Neuronal stem cell (in vitro differentiated cells): ENCODE measurements at regions not wholly inside any gene's neighbourhood (a gene's known extent, or its start where the extent isn't known, plus 50 kb on each side); places are given as distances from the start of the nearest gene placed in this dataset.

ENCODE experiments used
- DNase-seq: peaks from one replicate; pipeline ENCODE4 v3.0.0-alpha.2; 2013; ENCODE audit warnings: low spot score
- H2AFZ ChIP-seq: one replicate; pipeline ENCODE4 v1.6.1; 2013; ENCODE audit warnings: mild to moderate bottlenecking, low read length, inconsistent platforms
- H2AK5ac ChIP-seq: 2 replicates; pipeline ENCODE4 v1.6.1; 2013; ENCODE audit warnings: low read depth, mild to moderate bottlenecking, inconsistent platforms, low read length, moderate library complexity, mixed read lengths
- H2BK120ac ChIP-seq: 2 replicates; pipeline ENCODE4 v1.6.1; 2013; ENCODE audit warnings: low read depth, mild to moderate bottlenecking, inconsistent platforms, low read length, moderate library complexity, mixed read lengths
- H2BK12ac ChIP-seq: one replicate; pipeline ENCODE4 v1.6.1; 2013; ENCODE audit warnings: low read length, inconsistent platforms
- H2BK15ac ChIP-seq: 2 replicates; pipeline ENCODE4 v1.6.1; 2013; ENCODE audit warnings: mild to moderate bottlenecking, low read length, inconsistent platforms, mixed read lengths
- H2BK5ac ChIP-seq: one replicate; pipeline ENCODE4 v1.6.1; 2013; ENCODE audit warnings: inconsistent platforms, mild to moderate bottlenecking, low read length, moderate library complexity
- H3K14ac ChIP-seq: one replicate; pipeline ENCODE4 v1.6.1; 2013; ENCODE audit warnings: low read length, inconsistent platforms
- H3K18ac ChIP-seq: 2 replicates; pipeline ENCODE4 v1.6.1; 2013; ENCODE audit warnings: low read length, inconsistent platforms
- H3K23ac ChIP-seq: 2 replicates; pipeline ENCODE4 v1.6.1; 2013; ENCODE audit warnings: low read depth, mild to moderate bottlenecking, mixed read lengths, low read length, inconsistent platforms; ENCODE audit not compliant: poor library complexity
- H3K27ac ChIP-seq: replicated peaks from 3 replicates; pipeline ENCODE4 v1.5.1; 2013; ENCODE audit warnings: low read length, inconsistent platforms
- H3K27me3 ChIP-seq, 3 experiments: 2 replicates each; pipeline ENCODE4 v1.6.1; 2013; ENCODE audit warnings: low read length in 3 of 3, mild to moderate bottlenecking in 2 of 3, inconsistent platforms in 1 of 3, low read depth in 1 of 3, mixed read lengths in 1 of 3, moderate library complexity in 1 of 3; ENCODE audit not compliant: control insufficient read depth in 3 of 3, insufficient read depth in 3 of 3
- H3K36me3 ChIP-seq, 2 donors: replicated peaks in 1 of 2; 2 replicates each; pipeline ENCODE4 v1.6.1; 2013; ENCODE audit warnings: low read length in 2 of 2; ENCODE audit not compliant: control insufficient read depth in 2 of 2, insufficient read depth in 2 of 2
- H3K4ac ChIP-seq: 2 replicates; pipeline ENCODE4 v1.6.1; 2013; ENCODE audit warnings: inconsistent platforms, mild to moderate bottlenecking, low read length, moderate library complexity
- H3K4me1 ChIP-seq, 2 donors: 1 replicate in 1 of 2; 2 replicates in 1 of 2; pipeline ENCODE4 v1.6.1; 2013; ENCODE audit warnings: low read length in 2 of 2, low read depth in 1 of 2; ENCODE audit not compliant: control insufficient read depth in 2 of 2, insufficient read depth in 1 of 2
- H3K4me2 ChIP-seq: one replicate; pipeline ENCODE4 v1.6.1; 2013; ENCODE audit warnings: mild to moderate bottlenecking, low read length, inconsistent platforms; ENCODE audit not compliant: insufficient read depth, poor library complexity, severe bottlenecking
- H3K4me3 ChIP-seq, 2 donors: 2 replicates each; pipeline ENCODE4 v1.5.1; 2013; ENCODE audit warnings: low read length in 2 of 2, mild to moderate bottlenecking in 2 of 2, inconsistent platforms in 1 of 2, moderate library complexity in 1 of 2
- H3K79me1 ChIP-seq: one replicate; pipeline ENCODE4 v1.6.1; 2013; ENCODE audit warnings: low read depth, mild to moderate bottlenecking, inconsistent platforms, low read length, moderate library complexity
- H3K9ac ChIP-seq: one replicate; pipeline ENCODE4 v1.6.1; 2013; ENCODE audit warnings: mild to moderate bottlenecking, low read depth, low read length, inconsistent platforms; ENCODE audit not compliant: poor library complexity
- H3K9me3 ChIP-seq, 2 donors: replicated peaks in 1 of 2; 2 replicates each; pipeline versions ENCODE3 to v1.6.1; 2013; ENCODE audit warnings: low read length in 2 of 2, mild to moderate bottlenecking in 2 of 2, inconsistent platforms in 1 of 2, low read depth in 1 of 2, mixed read lengths in 1 of 2, moderate library complexity in 1 of 2; ENCODE audit not compliant: control insufficient read depth in 2 of 2, insufficient read depth in 1 of 2
- H4K8ac ChIP-seq: one replicate; pipeline ENCODE4 v1.6.1; 2013; ENCODE audit warnings: low read depth, mild to moderate bottlenecking, inconsistent platforms, low read length, moderate library complexity
- H4K91ac ChIP-seq: one replicate; pipeline ENCODE4 v1.6.1; 2013; ENCODE audit warnings: low read length, low read depth, mild to moderate bottlenecking, inconsistent platforms; ENCODE audit not compliant: poor library complexity
- WGBS, 2 donors: extraction: QIAGEN DNeasy Blood & Tissue Kit; methylation state at CpG; one replicate each; pipeline ENCODE4 v1.1.7; 2013; ENCODE audit warnings: missing lambda C conversion rate in 2 of 2, mixed read lengths in 1 of 2; ENCODE audit not compliant: insufficient read length in 2 of 2, insufficient replicate concordance in 1 of 2; ENCODE audit errors: extremely low coverage in 2 of 2; 5-methylcytosine and 5-hydroxymethylcytosine counted together

GRCh38 chr9:126556560-126557250 lies 57.0 kb upstream of the LMX1B start:
- H3K36me3 ChIP-seq, result no peaks in the 10 kb centered on the region
- H3K4me2 ChIP-seq, result no peak overlapping the region
- H4K8ac ChIP-seq, result no peak overlapping the region
- no peak overlapping the region for H3K18ac ChIP-seq
- H2BK120ac ChIP-seq, result no peak overlapping the region
- no peak overlapping the region for H3K27ac ChIP-seq
- H3K4me1 ChIP-seq, result no peaks in the 10 kb centered on the region
- no peak overlapping the region for H3K4ac ChIP-seq
- H2BK12ac ChIP-seq, result no peak overlapping the region
- no peak overlapping the region for H3K9ac ChIP-seq
- H2AFZ ChIP-seq, result peak overlapping the region; percentile 36
- no peak overlapping the region for H3K23ac ChIP-seq
- no peak overlapping the region for H4K91ac ChIP-seq
- no peak overlapping the region for H2BK5ac ChIP-seq
- no peak overlapping the region for H3K4me3 ChIP-seq
- WGBS, 2 donors, result no CpG with 5 or more reads among the region's 21 CpGs
- peak overlapping the region; percentile 20 for H2AK5ac ChIP-seq
- no peak overlapping the region for H2BK15ac ChIP-seq
- peaks cover 0 to 16% (median 0%) of the 10 kb centered on the region in 3 experiments for H3K27me3 ChIP-seq
- no peaks in the 10 kb centered on the region for H3K9me3 ChIP-seq
- DNase-seq, result no peak
- no peak overlapping the region for H3K14ac ChIP-seq
- H3K79me1 ChIP-seq, result no peaks in the 10 kb centered on the region

DNA sequence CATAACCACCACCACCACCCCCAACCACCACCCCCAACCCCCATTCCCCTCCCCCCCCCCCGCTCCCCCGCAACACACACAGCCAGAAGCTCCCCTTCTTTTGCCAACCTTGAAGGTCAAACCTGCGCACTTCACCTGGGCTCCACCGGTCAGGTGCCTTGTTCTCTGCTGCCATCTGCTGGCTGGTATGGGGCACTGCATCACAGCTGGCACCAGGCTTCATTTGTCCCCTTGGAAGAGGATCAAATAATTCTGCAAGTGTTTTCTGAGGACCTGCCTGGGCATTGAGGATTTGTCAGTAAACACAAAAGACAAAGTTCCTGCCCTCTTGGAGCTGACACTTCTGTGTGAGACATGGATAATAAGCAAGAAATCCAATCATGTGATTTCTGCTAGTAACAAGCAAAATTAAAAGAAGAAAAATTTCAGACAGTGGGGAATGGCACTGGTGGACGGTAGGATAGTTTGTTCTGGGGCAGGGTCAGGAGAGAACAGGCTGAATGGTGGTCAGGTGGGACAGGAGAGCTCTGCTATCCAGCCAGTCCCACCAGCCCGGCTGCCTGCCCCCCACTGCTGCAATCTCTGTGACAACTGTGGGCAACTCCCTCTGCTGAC lies 55.6 kb upstream of the LMX1B start:
- Histone ChIP-seq H3K4ac (no peak overlapping the region), H2AK5ac (no peak overlapping the region), H3K4me2 (no peak overlapping the region), H3K27ac (no peak overlapping the region), H4K8ac (no peak overlapping the region), H3K4me3 (no peak overlapping the region), H2BK5ac (no peak overlapping the region), H2BK12ac (no peak overlapping the region), H2BK120ac (no peak overlapping the region), H3K18ac (no peak overlapping the region), H3K4me1 (no peaks in the 10 kb centered on the region), H3K36me3 (no peaks in the 10 kb centered on the region), H2AFZ (no peak overlapping the region), H3K9me3 (no peaks in the 10 kb centered on the region), H3K27me3 (peaks cover 0 to 26% (median 0%) of the 10 kb centered on the region in 3 experiments), H4K91ac (no peak overlapping the region), H3K23ac (no peak overlapping the region), H3K14ac (no peak overlapping the region), H2BK15ac (no peak overlapping the region), H3K79me1 (no peaks in the 10 kb centered on the region), H3K9ac (no peak overlapping the region)
- WGBS, 2 donors, result no CpG with 5 or more reads among the region's 6 CpGs
- peak; percentile 76 for DNase-seq

GRCh38 chr9:126559296-126559695 lies 54.4 kb upstream of the LMX1B start:
- no peaks in the 10 kb centered on the region for H3K36me3 ChIP-seq
- H2BK120ac ChIP-seq, result no peak overlapping the region
- H2BK15ac ChIP-seq, result no peak overlapping the region
- no peak overlapping the region for H2AK5ac ChIP-seq
- no peak for DNase-seq
- H3K4ac ChIP-seq, result no peak overlapping the region
- H3K4me3 ChIP-seq, result no peak overlapping the region
- H3K18ac ChIP-seq, result no peak overlapping the region
- no peak overlapping the region for H3K27ac ChIP-seq
- no peaks in the 10 kb centered on the region for H3K79me1 ChIP-seq
- no peak overlapping the region for H3K4me2 ChIP-seq
- no peak overlapping the region for H2BK5ac ChIP-seq
- no peak overlapping the region for H3K23ac ChIP-seq
- no CpG with 5 or more reads among the region's 2 CpGs for WGBS, 2 donors
- no peak overlapping the region for H3K9ac ChIP-seq
- no peaks in the 10 kb centered on the region for H3K9me3 ChIP-seq
- H4K91ac ChIP-seq, result no peak overlapping the region
- H3K27me3 ChIP-seq, result peaks cover 0 to 33% (median 2%) of the 10 kb centered on the region in 3 experiments
- H3K14ac ChIP-seq, result no peak overlapping the region
- no peak overlapping the region for H4K8ac ChIP-seq
- no peaks in the 10 kb centered on the region for H3K4me1 ChIP-seq
- H2BK12ac ChIP-seq, result no peak overlapping the region
- no peak overlapping the region for H2AFZ ChIP-seq

DNA sequence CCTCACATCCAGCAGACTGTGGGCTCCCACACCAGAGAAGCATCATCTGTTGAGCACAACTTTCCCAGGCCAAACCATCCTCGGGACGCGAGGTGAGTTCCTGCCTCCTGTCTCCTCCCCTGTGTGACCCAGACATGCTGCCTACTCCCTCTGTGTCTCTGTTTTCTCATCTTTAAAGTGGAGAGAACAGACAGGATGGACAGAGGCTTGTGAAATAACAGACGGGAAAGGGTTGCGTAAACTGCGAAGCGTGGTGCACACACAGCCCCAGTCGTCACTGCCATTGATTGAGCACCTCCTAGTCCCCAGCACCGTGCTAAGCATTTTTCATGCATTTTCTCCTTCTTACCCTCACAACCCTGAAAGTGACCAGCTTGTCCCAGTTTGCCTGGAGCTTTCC lies 52.1 kb upstream of the LMX1B start:
- Histone ChIP-seq H3K27ac (no peak overlapping the region), H4K8ac (no peak overlapping the region), H3K4ac (no peak overlapping the region), H2BK120ac (no peak overlapping the region), H3K4me2 (no peak overlapping the region), H2AK5ac (no peak overlapping the region), H4K91ac (no peak overlapping the region), H3K14ac (no peak overlapping the region), H2BK15ac (no peak overlapping the region), H3K18ac (peak overlapping the region; percentile 6), H3K27me3 (peaks cover 0 to 42% (median 2%) of the 10 kb centered on the region in 3 experiments), H3K79me1 (no peaks in the 10 kb centered on the region), H3K4me1 (peaks cover 0 to 1% of the 10 kb centered on the region in 2 donors), H2AFZ (no peak overlapping the region), H3K9me3 (no peaks in the 10 kb centered on the region), H3K23ac (no peak overlapping the region), H2BK12ac (no peak overlapping the region), H3K9ac (no peak overlapping the region), H2BK5ac (no peak overlapping the region), H3K4me3 (no peak overlapping the region), H3K36me3 (no peaks in the 10 kb centered on the region)
- no peak for DNase-seq
- WGBS, 2 donors, result no CpG with 5 or more reads among the region's 9 CpGs
